DND-41 (cell line): ENCODE measurements at regions not wholly inside any gene's neighbourhood (a gene's known extent, or its start where the extent isn't known, plus 50 kb on each side); places are given as distances from the start of the nearest gene placed in this dataset.

Experiments used
- ATAC-seq: fragments of 200-7000 bp; cut with Tn5 transposase; 3 replicates; pipeline ENCODE4 v1.9.1; 2021; ENCODE audit warnings: low read depth; ENCODE audit not compliant: insufficient read depth
- DNase-seq: peaks from one replicate; pipeline ENCODE4 v3.0.0-alpha.2; 2020
- H2AFZ ChIP-seq: 2 replicates; pipeline ENCODE4 v1.6.0; 2012; ENCODE audit warnings: low read depth, low read length
- H3K27ac ChIP-seq: 2 replicates; pipeline ENCODE4 v1.5.1; 2012; ENCODE audit warnings: low read length, inconsistent platforms
- H3K27me3 ChIP-seq: fragments of 200-600 bp; sonication (generic); 2 replicates; pipeline ENCODE4 v1.6.0; 2012; ENCODE audit warnings: low read length, mild to moderate bottlenecking, inconsistent platforms; ENCODE audit not compliant: insufficient read depth, poor library complexity
- H3K36me3 ChIP-seq: 2 replicates; pipeline ENCODE4 v1.5.1; 2012; ENCODE audit warnings: low read length, inconsistent platforms; ENCODE audit not compliant: insufficient read depth
- H3K4me1 ChIP-seq: 2 replicates; pipeline ENCODE4 v1.5.1; 2012; ENCODE audit warnings: mild to moderate bottlenecking, low read length; ENCODE audit not compliant: insufficient read depth
- H3K4me2 ChIP-seq: 2 replicates; pipeline ENCODE4 v1.6.0; 2012; ENCODE audit warnings: mild to moderate bottlenecking, moderate library complexity, low read length, inconsistent platforms; ENCODE audit not compliant: insufficient read depth
- H3K4me3 ChIP-seq, 2 experiments: fragments of 200-600 bp in 1 of 2; shearing (Covaris generic) in 1 of 2; 2 replicates each; pipeline ENCODE4 v1.5.1; 2012 to 2016; ENCODE audit warnings: inconsistent platforms in 2 of 2, low read length in 2 of 2, mild to moderate bottlenecking in 2 of 2, low read depth in 1 of 2, moderate library complexity in 1 of 2
- H3K79me2 ChIP-seq: 2 replicates; pipeline ENCODE4 v1.6.0; 2012; ENCODE audit warnings: low read length, inconsistent platforms; ENCODE audit not compliant: insufficient read depth
- H3K9ac ChIP-seq: 2 replicates; pipeline ENCODE4 v1.6.0; 2012; ENCODE audit warnings: low read depth, mild to moderate bottlenecking, inconsistent platforms, low read length, moderate library complexity
- H3K9me3 ChIP-seq: 2 replicates; pipeline ENCODE4 v1.5.1; 2012; ENCODE audit warnings: low read length, moderate library complexity, mild to moderate bottlenecking, inconsistent platforms; ENCODE audit not compliant: insufficient read depth, severe bottlenecking
- H4K20me1 ChIP-seq: 2 replicates; pipeline ENCODE4 v1.6.0; 2012; ENCODE audit warnings: low read length; ENCODE audit not compliant: insufficient read depth
- CTCF ChIP-seq: IDR thresholded peaks from 2 replicates; pipeline ENCODE4 v1.5.1; 2012; ENCODE audit warnings: borderline replicate concordance, low read length, moderate library complexity, mild to moderate bottlenecking; ENCODE audit not compliant: poor library complexity, severe bottlenecking; ENCODE audit errors: extremely low read depth
- EZH2 ChIP-seq: IDR thresholded peaks from 3 replicates; pipeline ENCODE4 v1.6.1; 2012; ENCODE audit warnings: borderline replicate concordance, low read depth, mild to moderate bottlenecking, moderate library complexity, low read length, inconsistent platforms; ENCODE audit not compliant: severe bottlenecking

- Histone ChIP-seq H3K79me2 (no peaks in the 10 kb centered on the region), H3K4me3 (no peak overlapping the region), H3K4me2 (no peak overlapping the region), H2AFZ (no peak overlapping the region), H3K36me3 (no peaks in the 10 kb centered on the region), H3K9ac (no peak overlapping the region), H3K4me1 (no peaks in the 10 kb centered on the region), H3K27me3 (no peaks in the 10 kb centered on the region), H3K27ac (no peak overlapping the region), H4K20me1 (no peaks in the 10 kb centered on the region), H3K9me3 (no peaks in the 10 kb centered on the region)
- no peak for ATAC-seq
- DNase-seq, result no peak
- TF ChIP-seq CTCF (no peak), EZH2 (no peak)
Measured at GRCh38 chr21:18191139-18191538, 53.5 kb upstream of the CHODL start.

GRCh38 chr21:18178509-18178908 is 66.1 kb upstream of the CHODL start:
- TF ChIP-seq EZH2 (no peak), CTCF (no peak)
- H3K79me2 ChIP-seq, result no peaks in the 10 kb centered on the region
- no peak overlapping the region for H2AFZ ChIP-seq
- no peaks in the 10 kb centered on the region for H3K9me3 ChIP-seq
- no peaks in the 10 kb centered on the region for H3K4me1 ChIP-seq
- H3K4me2 ChIP-seq, result no peak overlapping the region
- H3K27ac ChIP-seq, result no peak overlapping the region
- no peaks in the 10 kb centered on the region for H3K27me3 ChIP-seq
- no peaks in the 10 kb centered on the region for H4K20me1 ChIP-seq
- no peak overlapping the region for H3K9ac ChIP-seq
- DNase-seq (no peak), ATAC-seq (no peak)
- H3K4me3 ChIP-seq, result no peak overlapping the region
- no peaks in the 10 kb centered on the region for H3K36me3 ChIP-seq

GRCh38 chr21:18174370-18174769 is 70.3 kb upstream of the CHODL start:
- Histone ChIP-seq H3K36me3 (no peaks in the 10 kb centered on the region), H2AFZ (no peak overlapping the region), H3K4me3 (no peak overlapping the region), H3K79me2 (no peaks in the 10 kb centered on the region), H3K9me3 (no peaks in the 10 kb centered on the region), H3K27me3 (no peaks in the 10 kb centered on the region), H4K20me1 (no peaks in the 10 kb centered on the region), H3K9ac (no peak overlapping the region), H3K4me1 (no peaks in the 10 kb centered on the region), H3K27ac (no peak overlapping the region), H3K4me2 (no peak overlapping the region)
- DNase-seq, result no peak
- no peak for ATAC-seq
- TF ChIP-seq EZH2 (no peak), CTCF (no peak)

- Histone ChIP-seq H3K4me3 (no peak overlapping the region), H3K36me3 (no peaks in the 10 kb centered on the region), H4K20me1 (no peaks in the 10 kb centered on the region), H3K9me3 (no peaks in the 10 kb centered on the region), H3K27ac (no peak overlapping the region), H3K27me3 (no peaks in the 10 kb centered on the region), H3K4me1 (no peaks in the 10 kb centered on the region), H3K79me2 (no peaks in the 10 kb centered on the region), H3K4me2 (no peak overlapping the region), H2AFZ (no peak overlapping the region), H3K9ac (no peak overlapping the region)
- ATAC-seq (no peak), DNase-seq (no peak)
- TF ChIP-seq EZH2 (no peak), CTCF (no peak)
Measured at GRCh38 chr21:18170829-18171228, 73.8 kb upstream of the CHODL start.
